Thoracic aorta (tissue), 2 donors: ENCODE measurements at regions not wholly inside any gene's neighbourhood (a gene's known extent, or its start where the extent isn't known, plus 50 kb on each side); places are given as distances from the start of the nearest gene placed in this dataset.

Experiments
- ATAC-seq: fragments of 150-250 bp; one replicate; pipeline ENCODE4 v1.8.0; 2017; ENCODE audit warnings: low read depth; ENCODE audit not compliant: insufficient number of reproducible peaks, low FRiP score
- DNase-seq: peaks from one replicate; pipeline ENCODE4 v3.0.0-alpha.2; 2020; ENCODE audit warnings: low spot score
- H3K27ac ChIP-seq, 2 donors: fragments of 200-600 bp; sonication (generic); 1 replicate in 1 of 2; 2 replicates in 1 of 2; pipeline ENCODE4 v1.5.1; 2016; ENCODE audit warnings: mild to moderate bottlenecking in 2 of 2, moderate library complexity in 2 of 2
- H3K27me3 ChIP-seq: fragments of 200-600 bp; sonication (generic); replicated peaks from 2 replicates; pipeline ENCODE4 v1.6.0; 2016; ENCODE audit warnings: mild to moderate bottlenecking; ENCODE audit not compliant: insufficient read depth
- H3K36me3 ChIP-seq: fragments of 200-600 bp; sonication (generic); one replicate; pipeline ENCODE4 v1.5.1; 2016
- H3K4me1 ChIP-seq, 2 donors: fragments of 200-600 bp; sonication (generic); 1 replicate in 1 of 2; 2 replicates in 1 of 2; pipeline versions ENCODE4 v1.5.1 to v1.6.0; 2016; ENCODE audit warnings: low read depth in 2 of 2, mild to moderate bottlenecking in 1 of 2; ENCODE audit not compliant: control insufficient read depth in 1 of 2
- H3K4me3 ChIP-seq: fragments of 200-600 bp; sonication (generic); 2 replicates; pipeline ENCODE4 v1.5.1; 2016; ENCODE audit warnings: mild to moderate bottlenecking
- H3K9me3 ChIP-seq: fragments of 200-600 bp; sonication (generic); 2 replicates; pipeline ENCODE4 v1.5.1; 2016
- TF ChIP-seq, protein P1 (sequence below): fragments of 200-600 bp; sonication (generic); IDR thresholded peaks from one replicate; pipeline ENCODE4 v1.5.1; 2019; ENCODE audit warnings: antibody characterized with exemption

- DNase-seq (no peak), ATAC-seq (no peak)
- H3K36me3 ChIP-seq, result no peaks in the 10 kb centered on the region
- H3K4me1 ChIP-seq, result no peaks in the 10 kb centered on the region
- no peak overlapping the region for H3K4me3 ChIP-seq
- H3K9me3 ChIP-seq, result no peaks in the 10 kb centered on the region
- H3K27ac ChIP-seq, result no peak overlapping the region
- no peaks in the 10 kb centered on the region for H3K27me3 ChIP-seq
- TF ChIP-seq, protein P1, sequence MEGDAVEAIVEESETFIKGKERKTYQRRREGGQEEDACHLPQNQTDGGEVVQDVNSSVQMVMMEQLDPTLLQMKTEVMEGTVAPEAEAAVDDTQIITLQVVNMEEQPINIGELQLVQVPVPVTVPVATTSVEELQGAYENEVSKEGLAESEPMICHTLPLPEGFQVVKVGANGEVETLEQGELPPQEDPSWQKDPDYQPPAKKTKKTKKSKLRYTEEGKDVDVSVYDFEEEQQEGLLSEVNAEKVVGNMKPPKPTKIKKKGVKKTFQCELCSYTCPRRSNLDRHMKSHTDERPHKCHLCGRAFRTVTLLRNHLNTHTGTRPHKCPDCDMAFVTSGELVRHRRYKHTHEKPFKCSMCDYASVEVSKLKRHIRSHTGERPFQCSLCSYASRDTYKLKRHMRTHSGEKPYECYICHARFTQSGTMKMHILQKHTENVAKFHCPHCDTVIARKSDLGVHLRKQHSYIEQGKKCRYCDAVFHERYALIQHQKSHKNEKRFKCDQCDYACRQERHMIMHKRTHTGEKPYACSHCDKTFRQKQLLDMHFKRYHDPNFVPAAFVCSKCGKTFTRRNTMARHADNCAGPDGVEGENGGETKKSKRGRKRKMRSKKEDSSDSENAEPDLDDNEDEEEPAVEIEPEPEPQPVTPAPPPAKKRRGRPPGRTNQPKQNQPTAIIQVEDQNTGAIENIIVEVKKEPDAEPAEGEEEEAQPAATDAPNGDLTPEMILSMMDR, result no peak
Observed at GRCh38 chr6:147078106-147078505, 126.1 kb upstream of the STXBP5 start.

- H3K27me3 ChIP-seq, result no peaks in the 10 kb centered on the region
- no peak overlapping the region for H3K27ac ChIP-seq
- no peak overlapping the region for H3K4me3 ChIP-seq
- no peak for ATAC-seq
- TF ChIP-seq, protein P1, result no peak
- DNase-seq, result no peak
- H3K4me1 ChIP-seq, result no peaks in the 10 kb centered on the region
- H3K9me3 ChIP-seq, result no peaks in the 10 kb centered on the region
- H3K36me3 ChIP-seq, result no peaks in the 10 kb centered on the region
Observed at GRCh38 chr6:147078602-147079001, 125.6 kb upstream of the STXBP5 start.

DNA sequence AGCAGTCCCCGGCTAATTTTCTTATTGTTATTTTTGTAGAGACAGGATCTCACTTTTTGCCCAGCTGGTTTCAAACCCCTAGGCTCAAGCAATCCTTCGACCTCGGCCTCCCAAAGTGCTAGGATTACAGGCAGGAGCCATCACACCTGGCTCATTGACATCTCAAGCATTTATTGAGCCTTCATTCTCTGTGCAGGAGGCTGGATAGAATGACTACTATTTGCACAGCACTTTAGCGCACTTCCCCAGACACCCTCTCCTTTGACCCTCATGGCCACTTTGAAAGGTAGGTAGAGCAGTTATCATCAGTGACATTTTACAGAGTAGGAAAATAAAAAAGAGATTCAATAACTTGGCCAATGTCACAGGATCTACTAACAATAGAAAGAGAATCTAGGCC is 124.0 kb upstream of the STXBP5 start:
- Histone ChIP-seq H3K9me3 (no peaks in the 10 kb centered on the region), H3K36me3 (no peaks in the 10 kb centered on the region), H3K4me1 (no peaks in the 10 kb centered on the region), H3K27ac (no peak overlapping the region), H3K4me3 (no peak overlapping the region), H3K27me3 (no peaks in the 10 kb centered on the region)
- TF ChIP-seq, protein P1, result no peak
- ATAC-seq, result no peak
- no peak for DNase-seq

- ATAC-seq, result no peak
- no peak overlapping the region for H3K4me3 ChIP-seq
- no peaks in the 10 kb centered on the region for H3K36me3 ChIP-seq
- TF ChIP-seq, protein P1, result no peak
- no peaks in the 10 kb centered on the region for H3K4me1 ChIP-seq
- no peaks in the 10 kb centered on the region for H3K27me3 ChIP-seq
- no peaks in the 10 kb centered on the region for H3K9me3 ChIP-seq
- no peak overlapping the region for H3K27ac ChIP-seq
- DNase-seq, result no peak
Observed at GRCh38 chr6:147081076-147081609, 123.1 kb upstream of the STXBP5 start.

DNA sequence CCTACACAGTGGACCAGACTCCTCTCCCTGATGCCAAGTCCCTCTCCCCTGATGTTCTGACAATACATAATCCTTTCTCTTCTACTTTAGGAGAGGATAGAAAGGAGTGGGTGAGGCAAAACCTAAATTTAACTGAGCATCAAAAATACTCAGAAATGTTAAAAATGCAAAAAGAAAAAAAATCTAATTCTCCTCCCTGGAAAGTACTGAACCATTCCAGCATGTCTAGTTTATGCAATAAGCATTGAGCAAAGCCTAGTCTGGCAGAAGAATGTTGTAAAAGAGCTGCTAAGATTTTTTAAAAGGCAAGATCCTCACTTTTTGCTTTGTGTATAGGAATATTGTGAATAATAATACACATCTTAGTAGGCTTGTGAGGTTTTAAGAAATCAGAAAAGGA is 116.6 kb upstream of the STXBP5 start:
- DNase-seq (no peak), ATAC-seq (no peak)

More for the DNA sequence above, 116.6 kb upstream of the STXBP5 start:
- peaks cover 3% of the 10 kb centered on the region for H3K9me3 ChIP-seq
- TF ChIP-seq, protein P1, result no peak
- no peak overlapping the region for H3K4me3 ChIP-seq
- H3K36me3 ChIP-seq, result no peaks in the 10 kb centered on the region
- no peaks in the 10 kb centered on the region for H3K4me1 ChIP-seq
- no peak overlapping the region for H3K27ac ChIP-seq
- no peaks in the 10 kb centered on the region for H3K27me3 ChIP-seq
